NCI-H345 treated with DMSO at 0.1 percent for 48 hours (cell line): ENCODE measurements at regions not wholly inside any gene's neighbourhood (a gene's known extent, or its start where the extent isn't known, plus 50 kb on each side); places are given as distances from the start of the nearest gene placed in this dataset.

Experiments
- DNase-seq: peaks from one replicate; lab custom pipeline; 2025; ENCODE audit not compliant: unreplicated experiment; lab: John Stamatoyannopoulos, UW

DNA sequence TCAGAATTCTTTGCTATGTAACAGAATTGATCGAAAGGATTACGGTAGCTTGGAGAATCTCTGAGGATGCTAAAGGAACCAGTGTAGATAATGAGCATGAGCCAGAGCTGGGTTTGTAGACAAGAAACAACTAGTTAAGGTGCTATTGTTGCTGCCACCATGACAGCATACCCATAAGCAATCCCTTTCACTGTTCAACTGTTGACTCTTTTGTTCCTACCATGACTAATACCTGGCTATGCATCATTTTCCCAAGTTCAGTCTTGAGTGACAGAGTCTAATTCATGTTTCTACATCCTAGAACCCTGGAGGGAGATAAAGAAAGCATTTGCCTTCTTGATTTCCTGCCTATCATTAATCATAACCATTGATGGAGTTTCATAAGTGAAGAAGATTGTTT is 600.3 kb downstream of the OTOL1 start:
- DNase-seq, result no peak

DNA sequence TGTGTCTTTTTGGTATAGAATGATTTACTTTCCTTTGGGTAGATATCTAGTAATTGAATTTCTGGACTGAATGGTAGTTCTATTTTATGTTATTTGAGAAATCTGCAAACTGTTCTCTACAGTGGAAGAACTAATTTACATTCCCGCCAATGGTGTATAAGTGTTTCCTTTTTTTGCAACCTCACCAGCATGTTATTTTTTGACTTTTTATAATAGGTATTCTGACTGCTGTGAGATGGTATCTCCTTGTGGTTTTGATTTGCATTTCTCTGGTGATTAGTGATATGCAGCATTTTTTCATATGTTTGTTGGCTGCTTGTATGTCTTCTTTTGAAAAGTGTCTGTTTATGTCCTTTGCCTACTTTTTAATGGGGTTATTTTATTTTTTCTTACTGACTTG is 607.2 kb downstream of the OTOL1 start:
- no peak for DNase-seq

DNA sequence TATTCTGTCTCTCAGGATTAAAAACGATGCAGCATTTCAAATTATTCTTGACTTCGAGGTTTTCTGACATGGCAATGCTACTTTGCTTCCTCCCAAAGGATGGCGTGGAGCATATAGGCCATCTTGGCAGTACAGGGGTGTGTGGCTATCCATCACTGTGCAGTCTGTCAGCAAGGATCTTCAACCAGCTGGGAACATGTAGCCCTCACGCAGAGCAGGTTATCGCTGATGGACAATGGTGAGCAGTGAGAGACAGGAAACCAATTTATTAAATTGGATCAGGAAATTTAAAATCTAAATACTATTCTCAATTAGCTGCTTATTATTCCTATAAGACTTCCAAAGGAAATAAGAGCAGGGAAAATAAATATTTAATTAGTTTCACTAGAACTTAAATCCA is 615.3 kb downstream of the OTOL1 start:
- no peak for DNase-seq

DNA sequence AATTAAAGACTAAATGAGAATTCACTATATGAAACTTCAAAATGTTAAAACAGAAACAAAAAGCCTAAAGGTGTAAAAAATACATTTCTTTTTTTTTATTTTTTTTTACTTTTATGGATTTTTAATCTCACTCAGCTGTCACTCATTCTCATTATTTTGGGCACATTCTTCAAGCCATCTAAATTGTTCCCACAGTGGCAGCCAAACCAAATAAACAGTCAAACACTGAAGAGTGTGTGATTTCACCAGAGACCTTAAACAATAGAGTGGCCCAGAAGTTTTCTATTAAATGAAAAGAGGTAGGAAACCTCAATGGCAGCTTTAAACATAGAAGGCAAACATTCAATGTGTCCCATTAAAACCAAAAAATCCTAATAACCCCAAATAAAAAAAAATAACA is 616.1 kb downstream of the OTOL1 start:
- no peak for DNase-seq

DNA sequence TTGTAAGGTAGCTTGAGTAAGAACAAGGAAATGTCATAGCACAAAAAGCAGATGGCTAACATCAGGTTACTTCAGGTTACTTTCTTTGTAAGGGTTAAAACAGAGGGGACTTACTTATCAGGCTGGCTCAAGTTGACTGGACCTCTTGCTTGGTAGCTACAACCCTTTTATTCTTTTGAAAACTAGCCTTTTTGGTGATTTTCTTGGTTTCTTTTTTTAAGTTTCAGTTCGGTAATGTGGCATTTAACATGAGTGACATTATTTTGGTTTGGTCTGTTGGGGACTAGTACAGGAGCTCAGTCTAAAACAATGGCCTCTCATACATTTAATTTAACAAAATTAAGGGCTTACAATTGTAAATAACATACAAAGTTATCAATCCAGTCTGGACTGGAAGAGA is 621.4 kb downstream of the OTOL1 start:
- DNase-seq, result no peak

DNA sequence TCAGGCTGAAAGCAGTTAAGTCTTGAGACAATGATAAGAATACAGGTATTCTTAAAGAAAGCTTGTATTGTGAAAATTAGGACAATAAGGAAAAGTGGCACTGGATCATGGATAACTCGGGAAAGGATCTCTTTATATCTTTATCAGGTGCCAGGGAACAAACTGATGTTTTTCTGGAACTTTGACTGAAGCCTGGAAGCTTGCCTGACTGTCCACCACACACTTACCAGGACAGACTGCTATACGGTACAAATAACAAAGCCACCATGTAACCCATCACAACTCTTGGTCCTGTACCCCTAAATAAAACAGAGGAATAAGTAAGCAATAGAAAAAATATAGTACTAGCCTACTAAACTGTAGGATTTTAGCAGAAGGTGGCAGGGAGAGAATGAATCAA is 623.0 kb downstream of the OTOL1 start:
- DNase-seq, result no peak

DNA sequence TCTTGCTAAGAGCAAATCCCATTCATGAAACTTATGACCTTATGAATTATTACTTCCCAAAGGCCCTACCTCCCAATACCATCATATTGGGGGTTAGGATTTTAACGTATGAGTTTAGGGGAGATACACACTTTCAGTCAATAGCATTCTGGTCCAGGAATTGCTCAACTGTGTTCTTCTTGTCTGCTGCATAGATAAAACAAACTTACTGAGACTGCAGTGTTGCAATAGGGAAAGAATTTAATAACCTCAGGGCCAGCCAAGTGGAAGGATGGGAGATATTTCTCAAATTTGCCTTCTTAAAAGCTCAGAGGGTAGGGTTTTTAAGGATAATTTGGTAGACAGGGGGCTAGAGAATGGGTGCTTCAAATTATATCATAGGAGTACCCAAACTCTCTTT is 625.8 kb downstream of the OTOL1 start:
- DNase-seq, result no peak

DNA sequence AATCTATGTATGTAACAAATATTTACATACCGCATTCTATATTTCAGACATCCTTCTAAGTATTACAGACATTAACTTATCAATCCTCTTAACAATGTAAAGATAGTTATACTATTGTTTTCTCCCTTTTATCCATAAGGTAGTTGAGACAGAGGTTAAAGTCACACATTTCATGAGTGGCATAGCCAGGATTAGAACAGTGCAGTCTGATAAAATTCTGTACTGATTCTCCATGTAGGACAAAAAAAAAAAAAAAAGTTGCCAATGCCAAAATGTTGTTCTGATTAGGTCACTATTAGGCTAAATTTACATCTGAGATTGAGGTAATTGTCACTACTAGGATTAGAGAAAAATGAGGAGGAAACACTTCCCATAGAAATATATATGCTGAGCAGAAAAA is 629.2 kb downstream of the OTOL1 start:
- DNase-seq, result no peak

DNA sequence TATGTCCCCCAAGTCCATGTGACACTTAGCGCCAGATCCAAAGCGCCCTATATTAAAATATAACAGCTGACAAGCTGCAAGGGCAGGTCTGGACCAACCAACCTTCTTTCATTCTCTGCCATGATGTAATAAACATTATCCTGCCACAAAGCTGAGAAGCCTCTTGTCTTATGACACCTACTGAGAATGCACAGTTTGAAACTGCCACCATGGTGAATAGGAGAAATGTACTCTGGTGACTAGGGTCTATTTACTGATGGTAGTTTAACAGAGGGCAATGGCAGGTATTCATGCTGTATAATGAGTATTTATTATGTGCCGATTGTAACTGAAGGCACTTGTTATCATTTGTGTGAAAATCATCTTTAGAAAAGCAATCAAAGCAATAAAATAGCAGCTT is 634.0 kb downstream of the OTOL1 start:
- peak; percentile 49 for DNase-seq

DNA sequence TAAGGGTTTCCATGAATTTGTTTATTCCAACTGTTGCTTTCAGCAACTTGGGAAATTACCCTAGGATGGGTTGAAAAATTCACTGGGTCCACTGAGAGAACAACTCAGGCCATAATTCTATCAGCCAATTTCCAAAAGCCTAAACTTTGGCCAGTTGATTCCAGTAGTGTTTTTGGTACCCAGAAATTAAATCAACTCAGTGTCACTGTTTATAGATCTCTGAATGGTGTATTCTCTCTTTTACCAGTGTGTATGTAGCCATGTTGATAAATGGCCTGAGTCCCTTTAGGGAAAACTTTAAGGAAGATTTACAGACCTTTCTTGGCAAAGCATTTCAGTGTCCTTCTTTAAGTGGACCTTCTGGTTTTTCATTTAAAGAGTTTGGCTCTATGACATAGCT is 636.4 kb downstream of the OTOL1 start:
- DNase-seq, result no peak

DNA sequence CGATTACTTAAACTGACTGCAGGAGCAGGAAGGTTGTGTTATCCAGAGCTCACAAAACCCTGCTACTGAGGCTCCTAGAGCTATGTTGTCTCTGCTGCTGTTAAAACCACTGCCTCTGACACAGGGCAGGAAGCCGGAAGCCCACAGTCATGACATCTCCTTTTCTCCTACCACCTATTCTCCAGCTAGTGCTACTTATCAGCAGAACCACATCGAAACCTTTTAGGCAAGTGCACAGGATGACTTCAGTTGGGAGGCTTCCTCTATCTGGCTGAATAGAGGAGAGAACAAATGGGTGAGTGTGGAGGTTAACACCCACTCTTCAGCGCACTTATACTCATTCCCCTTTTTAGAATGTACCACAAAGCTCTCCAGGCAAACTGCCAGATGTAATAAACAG is 638.0 kb downstream of the OTOL1 start:
- DNase-seq, result no peak

DNA sequence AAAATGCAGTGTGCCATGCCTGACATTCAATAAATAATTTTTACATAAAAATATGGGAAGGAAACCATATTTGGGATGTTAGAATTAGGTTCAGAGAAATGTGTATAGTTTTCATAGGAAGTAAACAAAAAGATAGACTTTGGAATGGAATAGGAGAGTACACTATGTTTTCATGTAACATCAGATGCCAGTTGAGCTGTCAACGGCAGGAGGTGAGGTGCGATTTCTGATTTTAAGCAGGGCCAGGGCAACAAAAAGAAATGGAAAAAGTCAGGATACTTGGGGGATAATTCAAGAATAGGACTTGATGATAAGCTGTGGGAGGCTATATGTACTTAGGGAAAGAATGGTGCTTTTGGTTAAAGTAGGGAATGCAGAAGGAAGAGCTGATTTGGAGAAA is 639.5 kb downstream of the OTOL1 start:
- no peak for DNase-seq

DNA sequence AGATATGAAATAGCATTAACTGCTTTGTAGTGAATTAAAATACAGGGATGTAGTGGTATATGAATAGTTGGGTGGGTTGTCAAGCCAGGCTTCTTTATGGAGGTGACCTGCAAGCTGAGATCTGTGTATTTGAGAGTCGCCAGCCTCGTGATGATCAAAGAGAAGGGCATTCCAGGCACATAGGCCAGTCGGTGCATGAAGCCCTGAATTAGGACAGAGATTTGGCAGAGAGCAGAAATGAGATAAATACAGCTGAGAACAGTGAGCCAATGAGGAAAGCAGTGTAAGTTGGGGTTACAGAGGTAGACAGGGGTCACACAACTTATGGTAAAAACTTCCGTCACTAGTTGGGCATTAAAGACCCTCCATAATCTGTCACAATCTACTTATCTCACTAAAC is 641.9 kb downstream of the OTOL1 start:
- DNase-seq, result no peak

DNA sequence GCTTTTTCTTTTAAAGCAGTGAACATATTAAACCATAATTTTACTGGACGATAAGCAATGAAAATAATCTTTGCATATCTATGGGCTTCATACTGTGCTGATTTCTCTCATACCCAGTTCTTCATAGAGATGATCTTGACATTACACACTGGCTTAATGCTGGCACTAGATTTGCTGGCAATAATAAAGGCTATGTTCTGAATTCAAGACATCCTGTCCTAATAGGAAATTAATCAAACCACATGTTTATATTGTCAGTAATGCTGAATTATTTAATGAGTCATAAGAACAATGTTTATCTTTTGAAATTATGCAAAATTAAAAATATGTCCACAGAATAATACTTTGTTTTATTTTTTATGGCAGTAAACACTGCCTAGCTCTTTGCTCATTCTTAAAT is 643.2 kb downstream of the OTOL1 start:
- no peak for DNase-seq

DNA sequence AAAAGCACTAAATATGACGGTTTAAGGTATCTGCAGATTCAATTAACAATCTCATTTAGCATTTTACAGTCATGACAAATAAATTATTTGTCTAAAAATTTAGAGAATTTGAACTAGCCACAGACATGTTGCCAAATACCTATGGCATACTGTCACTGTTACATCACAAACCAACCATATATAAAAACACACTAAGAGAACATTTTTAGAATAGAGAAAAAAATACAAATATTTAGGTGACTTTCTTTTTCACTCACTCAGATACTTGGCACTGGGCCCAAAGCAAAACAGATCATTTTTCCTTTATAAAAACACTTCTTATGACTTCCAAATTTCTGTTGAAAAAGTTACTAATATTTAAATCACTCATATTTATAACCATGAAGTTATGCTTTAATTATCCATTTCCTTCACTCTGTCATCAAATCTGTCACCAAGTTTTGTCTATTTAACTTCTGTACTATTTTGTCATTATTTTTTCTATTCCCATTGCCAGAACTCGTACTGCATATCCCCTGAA is 644.7 kb downstream of the OTOL1 start:
- DNase-seq, result no peak

DNA sequence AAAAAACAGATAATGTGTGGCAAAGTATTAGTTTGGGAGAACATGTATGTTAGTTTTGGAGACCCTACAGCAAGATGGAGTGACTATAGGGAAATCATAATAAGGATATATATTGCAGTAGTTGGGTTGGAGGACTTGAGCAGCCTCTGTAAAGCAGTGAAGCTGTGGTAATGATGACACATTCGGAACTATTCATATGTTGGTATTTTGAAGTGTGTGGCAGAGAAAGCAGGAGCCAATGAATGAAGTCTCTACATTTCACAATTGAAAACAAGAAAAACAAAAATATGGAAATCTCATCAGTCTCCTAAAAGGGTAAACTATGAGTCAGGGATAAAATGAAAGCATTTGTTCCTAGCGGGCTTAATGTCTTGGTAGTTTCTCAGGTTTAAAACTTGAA is 645.9 kb downstream of the OTOL1 start:
- DNase-seq, result no peak

DNA sequence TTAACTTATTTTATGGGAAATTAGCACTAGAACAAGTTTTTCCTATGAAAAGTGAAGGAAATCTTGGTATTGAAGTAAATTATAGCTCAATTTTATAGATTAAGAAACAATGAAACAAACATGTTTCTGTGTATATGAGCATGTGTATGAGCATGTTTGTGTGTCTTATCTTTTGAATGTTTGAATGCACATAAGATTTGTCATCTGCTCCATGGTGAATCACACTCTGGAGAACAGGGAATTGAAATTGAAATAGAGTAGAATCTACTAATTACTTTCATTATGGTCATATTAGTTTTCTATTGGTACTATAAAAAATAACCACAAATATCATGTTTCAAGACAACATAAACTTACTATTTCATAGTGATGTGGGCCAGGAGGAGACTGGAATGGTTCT is 646.6 kb downstream of the OTOL1 start:
- DNase-seq, result no peak

DNA sequence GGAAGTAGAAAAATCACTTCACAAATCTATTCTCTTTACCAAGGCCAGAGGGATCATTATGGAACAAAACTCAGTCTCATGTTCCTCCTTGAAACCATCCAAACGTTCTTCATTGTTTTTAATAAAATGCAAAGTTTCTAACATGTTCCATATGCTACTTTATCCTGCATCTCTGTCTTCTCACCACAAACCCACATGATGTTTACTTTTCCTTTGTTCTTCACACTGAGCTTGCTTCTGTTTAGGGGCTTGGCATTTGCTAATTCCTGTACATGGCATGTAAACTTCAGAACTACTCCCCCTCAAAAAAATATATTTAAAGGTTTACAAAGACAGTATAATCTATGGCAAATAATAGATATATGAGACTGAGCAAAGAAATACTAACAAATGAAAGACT is 651.4 kb downstream of the OTOL1 start:
- DNase-seq, result no peak

DNA sequence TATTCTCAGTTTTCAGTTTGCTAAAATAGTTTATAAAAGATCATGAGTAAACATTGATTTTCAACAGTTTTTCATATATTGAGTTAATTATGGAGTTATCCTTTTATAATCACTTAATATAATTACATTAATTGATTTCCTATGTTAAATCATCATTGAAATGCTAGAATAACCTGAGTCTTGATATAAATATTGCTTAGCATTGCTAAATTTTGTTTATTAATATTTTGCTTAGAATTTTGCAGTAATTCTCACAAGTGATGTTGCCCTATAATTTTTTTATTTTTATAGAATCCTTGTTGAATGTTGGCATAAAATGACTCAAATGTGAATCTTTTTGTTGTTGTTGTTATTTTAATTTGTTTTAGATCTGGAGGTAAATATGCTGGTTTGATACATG is 654.2 kb downstream of the OTOL1 start:
- no peak for DNase-seq

DNA sequence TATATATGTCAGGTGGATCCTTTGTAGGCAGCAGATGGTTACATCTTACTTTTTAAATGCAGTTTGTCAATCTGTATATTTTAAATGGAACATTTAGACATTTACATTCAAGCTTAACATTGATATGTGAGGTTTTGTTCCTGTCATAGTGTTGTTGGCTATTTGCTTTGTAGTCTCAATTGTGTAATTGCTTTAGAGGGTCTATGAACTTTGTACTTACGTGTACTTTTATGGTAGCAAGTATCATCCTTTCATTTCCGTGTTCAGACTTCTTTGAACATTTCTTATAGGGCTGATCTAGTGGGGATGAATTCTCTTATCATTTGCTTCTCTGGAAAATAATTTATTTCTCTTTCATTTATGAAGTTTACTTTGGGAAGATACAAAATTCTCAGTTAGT is 656.0 kb downstream of the OTOL1 start:
- no peak for DNase-seq

DNA sequence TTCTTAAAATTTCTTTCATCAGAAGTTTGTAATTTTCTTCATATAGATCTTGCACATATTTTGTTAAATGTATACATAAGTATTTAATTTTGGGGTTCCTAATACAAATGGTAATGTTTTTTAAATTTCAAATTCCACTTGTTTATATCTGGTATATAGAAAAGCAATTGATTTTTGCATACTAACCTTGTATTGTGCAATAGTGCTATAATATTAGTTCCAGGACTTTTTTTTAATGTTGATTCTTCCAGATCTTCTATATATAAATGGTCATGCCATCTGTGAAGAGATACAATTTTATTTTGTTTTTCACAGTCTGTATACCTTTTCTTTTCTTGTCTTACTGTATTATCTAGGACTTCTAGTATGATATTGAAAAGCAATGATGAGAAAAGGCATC is 665.0 kb downstream of the OTOL1 start:
- no peak for DNase-seq

DNA sequence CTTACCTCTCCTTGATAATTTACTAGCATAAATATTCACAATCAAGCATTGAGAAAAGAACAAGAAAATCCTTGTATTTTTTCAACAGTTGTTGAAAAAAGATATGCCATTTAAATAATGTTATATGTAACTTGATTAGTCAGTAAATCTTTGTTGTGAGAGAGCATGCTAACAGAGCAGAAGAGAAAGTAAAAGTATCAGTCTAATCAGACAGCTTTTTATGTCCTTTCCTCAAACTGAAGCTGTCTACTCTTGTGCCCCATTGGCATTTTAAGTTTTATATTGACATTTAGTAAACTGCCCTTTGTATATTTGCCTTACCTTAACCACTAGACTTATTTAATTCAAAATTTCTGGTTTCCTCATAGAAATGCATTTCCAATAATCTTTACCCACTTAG is 668.7 kb downstream of the OTOL1 start:
- no peak for DNase-seq

DNA sequence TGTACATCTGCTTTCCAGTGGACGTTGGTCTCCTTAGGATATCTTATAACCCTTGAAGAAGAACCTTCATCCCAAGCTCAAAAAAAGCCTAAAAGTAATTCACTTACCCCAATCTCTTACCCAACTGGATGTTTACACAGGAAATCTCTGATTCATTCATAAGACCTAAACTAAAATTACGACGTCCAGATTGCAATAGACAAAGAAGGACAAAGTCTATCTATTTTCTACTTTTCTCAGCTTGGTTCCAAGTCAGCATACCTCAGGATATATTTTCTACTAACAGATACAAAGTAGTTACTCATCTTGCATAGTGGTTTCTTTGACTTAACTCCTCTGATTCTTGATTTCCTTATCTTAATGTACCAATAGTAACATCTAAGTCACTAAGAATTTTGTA is 669.9 kb downstream of the OTOL1 start:
- no peak for DNase-seq

DNA sequence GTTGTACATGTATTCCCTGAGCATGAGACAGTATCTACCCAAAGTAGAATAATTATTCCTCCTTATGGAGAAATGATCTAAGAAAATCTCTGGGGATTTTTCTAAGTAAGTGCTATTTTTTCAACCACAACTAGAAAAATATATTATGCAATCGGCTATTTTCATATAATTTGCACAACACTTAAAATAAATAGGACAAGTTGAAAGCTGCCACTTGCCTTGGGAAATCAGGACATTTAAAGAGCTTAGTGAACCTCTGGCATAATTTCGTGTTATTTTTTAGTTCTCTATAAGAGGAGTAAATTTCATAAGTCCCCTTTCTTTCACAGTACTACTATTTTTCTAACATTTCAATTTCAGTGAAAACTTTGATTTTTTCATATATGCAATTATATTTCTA is 672.1 kb downstream of the OTOL1 start:
- DNase-seq, result no peak
